ENCODE measurements at regions not wholly inside any gene's neighbourhood (a gene's known extent, or its start where the extent isn't known, plus 50 kb on each side); places are given as distances from the start of the nearest gene placed in this dataset.

- TF ChIP-seq CTCF (IDR thresholded peaks at IDR 0.05; ENCODE audit: low read depth, low read length, missing input control) (no peak), YY1 (IDR thresholded peaks at IDR 0.05) (no peak)
These were observed 72.6 kb upstream of the CD99 start for GRCh38 chrX:2618516-2618915.

Measured in liver (tissue), 2 donors.